CD4-positive, CD25-positive, alpha-beta regulatory T cell (primary cell): ENCODE measurements at regions not wholly inside any gene's neighbourhood (a gene's known extent, or its start where the extent isn't known, plus 50 kb on each side); places are given as distances from the start of the nearest gene placed in this dataset.
A peak's percentile ranks its signal among the peaks of the same experiment; 100 is the strongest.

Source experiments
- ATAC-seq, 2 donors: fragments of 150-1000 bp; cut with Tn5 transposase; one replicate each; pipeline ENCODE4 v1.10.0; 2021; ENCODE audit warnings: low read depth in 2 of 2, moderate number of reproducible peaks in 2 of 2, moderate library complexity in 1 of 2
- DNase-seq, 3 donors: peaks; one replicate each; pipeline versions ENCODE4 v3.0.0 to v3.0.0-alpha.2; 2012 to 2022; ENCODE audit warnings: mixed read lengths in 1 of 3
- H3K27ac ChIP-seq: one replicate; pipeline ENCODE4 v1.7.0; 2013; ENCODE audit warnings: mild to moderate bottlenecking, low read length; ENCODE audit not compliant: insufficient read depth, poor library complexity, severe bottlenecking
- H3K27me3 ChIP-seq: one replicate; pipeline ENCODE4 v1.7.0; 2013; ENCODE audit warnings: low read length; ENCODE audit not compliant: control insufficient read depth, insufficient read depth
- H3K36me3 ChIP-seq: one replicate; pipeline ENCODE4 v1.7.0; 2013; ENCODE audit warnings: mild to moderate bottlenecking, low read length, moderate library complexity; ENCODE audit not compliant: control insufficient read depth, insufficient read depth
- H3K4me1 ChIP-seq: 2 replicates; pipeline ENCODE4 v1.7.0; 2013; ENCODE audit warnings: mild to moderate bottlenecking, low read length; ENCODE audit not compliant: insufficient read depth, control insufficient read depth, poor library complexity, severe bottlenecking
- H3K4me3 ChIP-seq: one replicate; pipeline ENCODE4 v1.7.0; 2013; ENCODE audit warnings: low read depth, mild to moderate bottlenecking, low read length, moderate library complexity
- H3K9me3 ChIP-seq, 2 experiments: 1 replicate in 1 of 2; 2 replicates in 1 of 2; pipeline ENCODE4 v1.7.0; 2013; ENCODE audit warnings: low read length in 2 of 2, mild to moderate bottlenecking in 1 of 2, moderate library complexity in 1 of 2; ENCODE audit not compliant: control insufficient read depth in 2 of 2
- H3K27ac Mint-ChIP-seq, 3 donors: one replicate each; pipeline ENCODE4 v1.8.0; 2020 to 2022; ENCODE audit warnings: mild to moderate bottlenecking in 3 of 3, mixed read lengths in 3 of 3, moderate library complexity in 2 of 3
- H3K27me3 Mint-ChIP-seq: one replicate; pipeline ENCODE4 v1.8.0; 2022; ENCODE audit warnings: mild to moderate bottlenecking, mixed read lengths
- H3K36me3 Mint-ChIP-seq: one replicate; pipeline ENCODE4 v1.8.0; 2020; ENCODE audit warnings: mixed read lengths
- H3K4me1 Mint-ChIP-seq, 4 donors: one replicate each; pipeline ENCODE4 v1.8.0; 2020 to 2022; ENCODE audit warnings: mixed read lengths in 4 of 4, mild to moderate bottlenecking in 1 of 4
- H3K4me3 Mint-ChIP-seq, 4 donors: one replicate each; pipeline ENCODE4 v1.8.0; 2020 to 2022; ENCODE audit warnings: mild to moderate bottlenecking in 4 of 4, mixed read lengths in 4 of 4, moderate library complexity in 3 of 4
- H3K9me3 Mint-ChIP-seq, 7 donors: one replicate each; pipeline ENCODE4 v1.8.0; 2020 to 2022; ENCODE audit warnings: mixed read lengths in 7 of 7, mild to moderate bottlenecking in 3 of 7, moderate library complexity in 2 of 7

DNA sequence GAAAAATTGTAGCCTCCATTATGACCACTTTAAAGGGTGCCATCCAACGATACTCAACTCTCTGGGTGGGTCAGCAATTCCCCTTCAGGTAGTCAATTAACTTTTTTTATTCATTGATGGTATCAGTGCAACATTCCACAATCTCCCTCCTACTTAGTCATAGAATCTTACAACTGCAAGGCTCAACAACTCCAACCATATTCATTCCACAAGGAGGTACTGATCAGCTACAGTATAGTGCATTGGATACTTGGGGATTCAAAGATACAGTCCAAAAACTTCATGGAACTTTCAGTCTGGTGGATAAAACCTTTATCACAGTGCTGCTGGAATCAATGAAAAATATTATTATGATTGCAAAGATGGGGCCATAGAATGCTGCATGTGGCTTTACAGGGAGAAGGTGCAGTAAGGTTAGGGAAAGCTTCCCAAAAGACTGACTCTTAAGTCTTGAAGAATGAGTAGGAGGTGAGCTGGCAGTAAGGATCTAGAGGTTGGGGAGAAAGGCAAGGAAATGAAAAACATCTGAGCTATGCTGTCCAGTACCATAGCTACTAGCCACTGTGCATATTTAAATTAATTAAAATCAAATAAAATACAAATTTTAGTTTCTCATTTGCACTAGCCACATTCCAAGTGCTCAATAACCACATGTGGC lies 314.7 kb upstream of the PRDM1 start:
- H3K4me1 Mint-ChIP-seq, result peaks cover 0 to 5% (median under 1%) of the 10 kb centered on the region in 4 donors
- Histone ChIP-seq H3K4me1 (no peaks in the 10 kb centered on the region), H3K4me3 (no peak overlapping the region), H3K27ac (no peak overlapping the region), H3K27me3 (no peaks in the 10 kb centered on the region), H3K36me3 (no peaks in the 10 kb centered on the region), H3K9me3 (peaks cover 7 to 15% of the 10 kb centered on the region in 2 experiments)
- H3K27me3 Mint-ChIP-seq, result no peaks in the 10 kb centered on the region
- H3K9me3 Mint-ChIP-seq, result peaks cover 0 to 13% (median 3%) of the 10 kb centered on the region in 7 donors
- H3K27ac Mint-ChIP-seq, result no peak overlapping the region
- ATAC-seq (no peak), DNase-seq (no peak)
- no peak overlapping the region for H3K4me3 Mint-ChIP-seq
- peaks cover 6% of the 10 kb centered on the region for H3K36me3 Mint-ChIP-seq

- H3K36me3 Mint-ChIP-seq, result peaks cover 3% of the 10 kb centered on the region
- no peak for ATAC-seq
These were observed 316.1 kb upstream of the PRDM1 start for GRCh38 chr6:105769987-105770386.

GRCh38 chr6:105769197-105769596 lies 316.9 kb upstream of the PRDM1 start:
- Mint-ChIP-seq H3K27me3 (no peaks in the 10 kb centered on the region), H3K4me3 (no peak overlapping the region), H3K4me1 (peaks cover 0 to 3% (median under 1%) of the 10 kb centered on the region in 4 donors), H3K36me3 (no peaks in the 10 kb centered on the region), H3K9me3 (peaks cover 0 to 5% (median 0%) of the 10 kb centered on the region in 7 donors), H3K27ac (no peak overlapping the region)
- ATAC-seq (no peak), DNase-seq (no peak)
- H3K4me3 ChIP-seq, result no peak overlapping the region
- no peaks in the 10 kb centered on the region for H3K4me1 ChIP-seq
- H3K27ac ChIP-seq, result no peak overlapping the region
- no peaks in the 10 kb centered on the region for H3K27me3 ChIP-seq
- H3K36me3 ChIP-seq, result no peaks in the 10 kb centered on the region
- H3K9me3 ChIP-seq, result no peaks in the 10 kb centered on the region

More at GRCh38 chr6:105769987-105770386, 316.1 kb upstream of the PRDM1 start:
- no peaks in the 10 kb centered on the region for H3K4me1 ChIP-seq
- H3K9me3 Mint-ChIP-seq, result peaks cover 0 to 8% (median 1%) of the 10 kb centered on the region in 7 donors
- H3K27me3 ChIP-seq, result no peaks in the 10 kb centered on the region
- no peaks in the 10 kb centered on the region for H3K36me3 ChIP-seq
- H3K4me1 Mint-ChIP-seq, result peaks cover 0 to 5% (median under 1%) of the 10 kb centered on the region in 4 donors
- peaks cover 0 to 4% of the 10 kb centered on the region in 2 experiments for H3K9me3 ChIP-seq
- H3K27ac ChIP-seq, result no peak overlapping the region
- no peak overlapping the region for H3K4me3 ChIP-seq
- DNase-seq, result no peak
- no peak overlapping the region for H3K4me3 Mint-ChIP-seq
- no peaks in the 10 kb centered on the region for H3K27me3 Mint-ChIP-seq
- no peak overlapping the region for H3K27ac Mint-ChIP-seq

DNA sequence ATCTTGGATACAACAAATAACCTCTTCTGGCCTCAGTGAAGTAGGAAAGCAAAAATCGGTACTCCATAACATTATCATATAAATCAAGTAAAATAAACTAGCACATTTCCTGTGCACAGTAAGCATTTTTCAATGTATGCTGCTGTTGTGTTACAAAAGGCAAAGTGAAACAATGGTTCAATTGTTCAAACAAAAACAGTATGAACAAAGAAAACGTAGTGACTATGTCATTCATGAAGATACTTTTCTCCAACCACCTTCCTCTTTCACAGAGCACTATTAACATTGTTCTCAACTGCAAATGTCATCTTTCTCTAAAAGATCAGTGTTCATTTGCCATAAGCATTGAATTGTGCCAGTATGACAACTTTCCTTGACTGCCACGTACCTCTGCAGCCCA lies 318.6 kb upstream of the PRDM1 start:
- Histone ChIP-seq H3K4me3 (no peak overlapping the region), H3K27me3 (no peaks in the 10 kb centered on the region), H3K4me1 (no peaks in the 10 kb centered on the region), H3K27ac (no peak overlapping the region), H3K9me3 (no peaks in the 10 kb centered on the region), H3K36me3 (no peaks in the 10 kb centered on the region)
- peak in 1 of 3 donors; percentile 25 for DNase-seq
- no peak for ATAC-seq
- peaks cover 0 to 5% (median 0%) of the 10 kb centered on the region in 7 donors for H3K9me3 Mint-ChIP-seq
- H3K27me3 Mint-ChIP-seq, result peaks cover 3% of the 10 kb centered on the region
- H3K4me1 Mint-ChIP-seq, result peaks cover 0 to 2% (median 0%) of the 10 kb centered on the region in 4 donors
- H3K4me3 Mint-ChIP-seq, result no peak overlapping the region
- H3K27ac Mint-ChIP-seq, result no peak overlapping the region
- H3K36me3 Mint-ChIP-seq, result peaks cover 3% of the 10 kb centered on the region

DNA sequence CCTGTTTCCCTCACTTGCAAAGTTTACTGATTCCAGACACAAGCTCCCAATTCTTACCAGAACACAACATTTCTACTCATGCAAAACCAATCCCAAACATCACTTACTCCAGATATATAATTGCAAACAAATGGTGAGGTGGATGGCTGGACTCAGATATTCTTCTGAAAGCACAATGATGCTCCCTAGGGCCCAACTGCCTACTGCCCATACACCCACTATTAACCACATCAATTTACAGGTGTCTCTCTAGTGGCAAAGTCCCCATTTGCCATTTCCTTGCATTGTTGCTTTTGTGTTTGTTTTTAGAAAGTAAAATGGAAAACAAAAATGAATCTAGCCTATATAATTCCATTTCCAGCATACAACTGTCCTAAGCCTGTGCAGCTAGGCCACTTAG lies 320.9 kb upstream of the PRDM1 start:
- H3K27ac Mint-ChIP-seq, result no peak overlapping the region
- no peaks in the 10 kb centered on the region for H3K36me3 ChIP-seq
- H3K27ac ChIP-seq, result no peak overlapping the region
- peaks cover 0 to 2% (median 0%) of the 10 kb centered on the region in 7 donors for H3K9me3 Mint-ChIP-seq
- no peak for DNase-seq
- no peaks in the 10 kb centered on the region for H3K27me3 ChIP-seq
- H3K4me3 Mint-ChIP-seq, result no peak overlapping the region
- no peaks in the 10 kb centered on the region for H3K9me3 ChIP-seq
- H3K4me1 ChIP-seq, result no peaks in the 10 kb centered on the region
- peaks cover 0 to 2% (median 0%) of the 10 kb centered on the region in 4 donors for H3K4me1 Mint-ChIP-seq
- peaks cover 4% of the 10 kb centered on the region for H3K27me3 Mint-ChIP-seq
- ATAC-seq, result no peak
- no peak overlapping the region for H3K4me3 ChIP-seq
- H3K36me3 Mint-ChIP-seq, result peaks cover 3% of the 10 kb centered on the region

DNA sequence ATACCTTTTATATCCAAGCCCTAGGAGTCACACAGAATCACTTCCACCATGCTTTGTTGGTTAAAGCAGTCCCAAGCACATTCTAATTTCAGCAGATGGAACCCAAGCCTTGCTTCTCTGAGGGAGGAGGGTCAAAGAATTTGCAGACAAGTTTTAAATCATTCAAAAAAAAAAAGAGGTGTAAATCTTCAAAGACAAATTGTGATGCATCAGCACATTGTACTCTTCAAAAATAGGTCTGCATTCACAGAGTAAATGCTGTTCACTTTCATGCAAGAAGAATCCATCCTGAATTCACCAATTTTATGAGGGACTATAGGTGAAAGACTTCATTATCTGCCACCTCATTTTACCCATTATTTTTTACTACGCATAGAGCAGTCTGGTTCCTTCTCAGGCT lies 321.8 kb upstream of the PRDM1 start:
- H3K27me3 ChIP-seq, result no peaks in the 10 kb centered on the region
- Mint-ChIP-seq H3K36me3 (peaks cover 3% of the 10 kb centered on the region), H3K27ac (no peak overlapping the region), H3K9me3 (peaks cover 0 to 2% (median 0%) of the 10 kb centered on the region in 7 donors), H3K27me3 (peaks cover 4% of the 10 kb centered on the region), H3K4me3 (no peak overlapping the region), H3K4me1 (peaks cover 0 to 2% (median 0%) of the 10 kb centered on the region in 4 donors)
- H3K36me3 ChIP-seq, result no peaks in the 10 kb centered on the region
- no peak for DNase-seq
- ATAC-seq, result no peak
- H3K4me3 ChIP-seq, result no peak overlapping the region
- no peak overlapping the region for H3K27ac ChIP-seq
- H3K4me1 ChIP-seq, result no peaks in the 10 kb centered on the region
- no peaks in the 10 kb centered on the region for H3K9me3 ChIP-seq

DNA sequence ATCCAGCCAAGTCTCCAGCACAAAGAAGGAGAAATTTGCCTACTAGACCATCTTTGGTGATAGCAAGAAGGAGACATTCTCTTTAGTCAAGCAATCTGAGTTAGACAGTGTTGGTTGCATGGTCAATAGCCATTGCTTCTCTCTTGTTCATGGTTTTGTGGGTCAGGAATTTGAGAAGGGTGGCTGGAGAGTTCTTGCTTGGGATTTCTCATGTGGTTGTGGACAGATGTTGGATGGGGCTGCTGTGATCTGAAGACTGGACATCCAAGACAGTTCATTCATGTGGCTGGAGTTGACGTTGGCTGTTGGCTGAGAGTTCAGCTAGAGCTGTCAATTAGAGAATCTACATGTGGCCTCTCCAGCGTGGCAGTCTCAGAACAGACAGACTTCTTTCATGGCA lies 322.3 kb upstream of the PRDM1 start:
- H3K4me3 Mint-ChIP-seq, result no peak overlapping the region
- H3K27me3 Mint-ChIP-seq, result peaks cover 4% of the 10 kb centered on the region
- DNase-seq (no peak), ATAC-seq (no peak)
- Histone ChIP-seq H3K4me1 (no peaks in the 10 kb centered on the region), H3K4me3 (no peak overlapping the region), H3K9me3 (no peaks in the 10 kb centered on the region), H3K27me3 (no peaks in the 10 kb centered on the region), H3K27ac (no peak overlapping the region), H3K36me3 (no peaks in the 10 kb centered on the region)
- H3K27ac Mint-ChIP-seq, result no peak overlapping the region
- peaks cover 0 to 2% (median 0%) of the 10 kb centered on the region in 4 donors for H3K4me1 Mint-ChIP-seq
- peaks cover 0 to 2% (median 0%) of the 10 kb centered on the region in 7 donors for H3K9me3 Mint-ChIP-seq
- peaks cover 3% of the 10 kb centered on the region for H3K36me3 Mint-ChIP-seq

DNA sequence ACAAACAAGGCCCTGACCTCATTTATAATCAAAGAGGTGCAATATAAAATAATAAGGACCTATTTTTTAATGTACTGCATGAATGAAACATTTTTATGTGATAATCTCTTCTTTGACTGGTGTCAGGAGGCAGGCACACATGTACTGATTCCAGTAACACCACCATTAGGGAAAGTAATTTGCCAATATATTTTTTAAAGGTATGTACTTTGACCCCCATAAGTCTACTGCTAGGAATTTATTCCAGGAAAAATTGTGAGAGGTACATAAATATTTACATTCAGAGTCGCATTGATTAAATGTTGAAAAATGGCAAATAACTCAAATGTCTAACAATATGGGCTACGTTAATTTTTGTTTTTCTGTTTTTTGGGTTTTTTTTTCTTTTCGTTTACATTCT lies 325.4 kb upstream of the PRDM1 start:
- DNase-seq (no peak), ATAC-seq (no peak)
- H3K9me3 Mint-ChIP-seq, result peaks cover 0 to 2% (median 0%) of the 10 kb centered on the region in 7 donors
- H3K27me3 ChIP-seq, result no peaks in the 10 kb centered on the region
- no peak overlapping the region for H3K27ac ChIP-seq
- no peak overlapping the region for H3K4me3 ChIP-seq
- H3K36me3 Mint-ChIP-seq, result peaks cover 3% of the 10 kb centered on the region
- H3K4me1 ChIP-seq, result peaks cover 9% of the 10 kb centered on the region
- H3K27ac Mint-ChIP-seq, result no peak overlapping the region
- no peaks in the 10 kb centered on the region for H3K9me3 ChIP-seq
- H3K4me3 Mint-ChIP-seq, result no peak overlapping the region
- H3K27me3 Mint-ChIP-seq, result peaks cover 4% of the 10 kb centered on the region
- peaks cover 7 to 18% (median 12%) of the 10 kb centered on the region in 4 donors for H3K4me1 Mint-ChIP-seq
- no peaks in the 10 kb centered on the region for H3K36me3 ChIP-seq
